GM12874 (cell line): ENCODE measurements at regions not wholly inside any gene's neighbourhood (a gene's known extent, or its start where the extent isn't known, plus 50 kb on each side); places are given as distances from the start of the nearest gene placed in this dataset.

Source experiments
- CTCF ChIP-seq: IDR thresholded peaks from 2 replicates; pipeline ENCODE4 v1.5.1; 2011; ENCODE audit warnings: low read depth, mild to moderate bottlenecking, control low read depth, low read length, moderate library complexity; ENCODE audit not compliant: insufficient read depth

- TF ChIP-seq CTCF = no peak
Observed at GRCh38 chr7:119555788-119556187, 717.2 kb upstream of the KCND2 start.

- no peak for TF ChIP-seq CTCF
Observed at GRCh38 chr7:119556436-119556835, 716.5 kb upstream of the KCND2 start.

- no peak for TF ChIP-seq CTCF
Observed at GRCh38 chr7:119561751-119562150, 711.2 kb upstream of the KCND2 start.

GRCh38 chr7:119562839-119563238, 710.1 kb upstream of the KCND2 start:
- no peak for TF ChIP-seq CTCF

- TF ChIP-seq CTCF = no peak
Observed at GRCh38 chr7:119571666-119572065, 701.3 kb upstream of the KCND2 start.

- TF ChIP-seq CTCF = no peak
Observed at GRCh38 chr7:119572132-119572531, 700.8 kb upstream of the KCND2 start.

GRCh38 chr7:119572541-119572940, 700.4 kb upstream of the KCND2 start:
- TF ChIP-seq CTCF = no peak

GRCh38 chr7:119578116-119578515, 694.9 kb upstream of the KCND2 start:
- TF ChIP-seq CTCF = no peak
